OCI-LY1 (cell line): ENCODE measurements at regions not wholly inside any gene's neighbourhood (a gene's known extent, or its start where the extent isn't known, plus 50 kb on each side); places are given as distances from the start of the nearest gene placed in this dataset.

Experiments used
- H2AFZ ChIP-seq: fragments of 200-600 bp; sonication (generic), shearing (Covaris generic); 2 replicates; pipeline ENCODE4 v1.6.0; 2014; ENCODE audit warnings: antibody characterized with exemption, mild to moderate bottlenecking, low read length
- H3F3A ChIP-seq: fragments of 200-600 bp; sonication (generic), shearing (Covaris generic); 2 replicates; pipeline ENCODE4 v1.6.0; 2014; ENCODE audit warnings: mild to moderate bottlenecking, antibody characterized with exemption, low read length, moderate library complexity; ENCODE audit not compliant: insufficient read depth
- H3K27ac ChIP-seq: fragments of 200-600 bp; sonication (generic); 2 replicates; pipeline ENCODE4 v1.5.1; 2014; ENCODE audit warnings: low read length, mixed run types, mild to moderate bottlenecking, low read depth; ENCODE audit not compliant: poor library complexity, severe bottlenecking
- H3K27me3 ChIP-seq: fragments of 200-600 bp; sonication (generic); 2 replicates; pipeline ENCODE4 v1.6.0; 2014; ENCODE audit warnings: antibody characterized with exemption, mild to moderate bottlenecking, low read length, moderate library complexity; ENCODE audit not compliant: insufficient read depth
- H3K36me3 ChIP-seq: fragments of 200-600 bp; sonication (generic); 2 replicates; pipeline ENCODE4 v1.6.1; 2014; ENCODE audit warnings: mild to moderate bottlenecking, antibody characterized with exemption, low read length, moderate library complexity, mixed read lengths; ENCODE audit not compliant: insufficient read depth
- H3K4me1 ChIP-seq: fragments of 200-600 bp; sonication (generic); 2 replicates; pipeline ENCODE4 v1.5.1; 2014; ENCODE audit warnings: mild to moderate bottlenecking, low read length, moderate library complexity; ENCODE audit not compliant: insufficient read depth, severe bottlenecking
- H3K4me2 ChIP-seq: fragments of 200-600 bp; sonication (generic), shearing (Covaris generic); 2 replicates; pipeline ENCODE4 v1.6.1; 2014; ENCODE audit warnings: low read length
- H3K4me3 ChIP-seq: fragments of 200-600 bp; sonication (generic); 2 replicates; pipeline ENCODE4 v1.5.1; 2014; ENCODE audit warnings: low read length, low read depth, mild to moderate bottlenecking, mixed read lengths; ENCODE audit not compliant: poor library complexity, severe bottlenecking
- H3K79me2 ChIP-seq: fragments of 200-600 bp; shearing (Covaris generic); 2 replicates; pipeline ENCODE4 v1.6.1; 2016; ENCODE audit warnings: mixed run types, low read length, mixed read lengths; ENCODE audit not compliant: insufficient read depth
- H3K9ac ChIP-seq: fragments of 200-600 bp; sonication (generic), shearing (Covaris generic); 2 replicates; pipeline ENCODE4 v1.6.1; 2014; ENCODE audit warnings: mild to moderate bottlenecking, low read length, mixed read lengths
- H3K9me2 ChIP-seq: fragments of 200-600 bp; sonication (generic), shearing (Covaris generic); 2 replicates; pipeline ENCODE4 v1.6.1; 2014; ENCODE audit warnings: low read depth, mild to moderate bottlenecking, low read length, mixed read lengths
- H3K9me3 ChIP-seq: fragments of 200-600 bp; shearing (Covaris generic); 2 replicates; pipeline ENCODE4 v1.6.1; 2014; ENCODE audit warnings: low read length, mixed read lengths
- H4K20me1 ChIP-seq: fragments of 200-600 bp; sonication (generic), shearing (Covaris generic); 2 replicates; pipeline ENCODE4 v1.6.0; 2016; ENCODE audit warnings: mild to moderate bottlenecking, low read length; ENCODE audit not compliant: insufficient read depth
- CTCF ChIP-seq: fragments of 200-600 bp; sonication (generic), shearing (Covaris generic); IDR thresholded peaks from 2 replicates; pipeline ENCODE4 v1.5.1; 2017; ENCODE audit warnings: mild to moderate bottlenecking, antibody characterized with exemption, low read length, moderate library complexity, mixed read lengths
- EZH2 ChIP-seq: fragments of 200-600 bp; sonication (generic), shearing (Covaris generic); IDR thresholded peaks from 2 replicates; pipeline ENCODE4 v1.8.0; 2017; ENCODE audit warnings: borderline replicate concordance, mixed run types, mild to moderate bottlenecking, antibody characterized with exemption, low read length, moderate library complexity, mixed read lengths

DNA sequence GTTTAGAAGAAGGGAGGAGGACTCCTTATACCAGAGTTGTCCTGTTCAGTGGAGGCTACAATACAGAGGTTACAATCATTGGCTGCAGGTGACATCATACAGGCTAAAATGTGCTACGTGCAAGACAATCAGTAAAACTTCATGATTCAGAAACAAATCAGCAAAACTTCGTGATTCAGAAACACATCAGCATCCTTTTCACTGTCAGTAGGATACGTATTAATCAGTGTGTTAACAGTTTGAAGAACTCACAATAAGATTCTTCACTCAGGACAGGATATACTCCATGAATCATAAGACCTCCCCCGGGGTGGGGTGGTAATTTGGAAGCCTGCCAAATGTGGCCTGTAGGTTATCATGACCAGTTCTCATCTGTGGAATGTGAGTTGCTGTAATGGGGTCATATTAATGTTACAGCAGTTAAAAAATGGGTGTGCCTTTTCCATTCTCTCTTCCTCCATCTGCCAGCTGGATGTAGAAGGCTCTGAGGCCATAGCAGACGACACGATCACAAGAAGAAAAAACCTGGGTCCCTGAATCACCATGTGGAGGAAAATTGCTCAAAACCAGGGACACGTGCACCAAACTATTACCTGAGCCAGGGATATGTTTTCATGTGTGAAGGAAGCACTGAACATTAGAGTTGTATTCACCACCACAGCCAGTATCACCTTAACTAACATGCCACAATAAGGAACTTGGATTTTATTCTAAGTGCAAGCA, 134.8 kb upstream of the CREB1 start:
- no peak overlapping the region for H3K4me3 ChIP-seq
- H2AFZ ChIP-seq: no peak overlapping the region
- no peak overlapping the region for H3K9ac ChIP-seq
- H3K9me2 ChIP-seq: no peaks in the 10 kb centered on the region
- no peaks in the 10 kb centered on the region for H4K20me1 ChIP-seq
- H3K4me1 ChIP-seq: no peaks in the 10 kb centered on the region
- no peaks in the 10 kb centered on the region for H3K36me3 ChIP-seq
- no peaks in the 10 kb centered on the region for H3K79me2 ChIP-seq
- no peak overlapping the region for H3K4me2 ChIP-seq
- H3K27ac ChIP-seq: no peak overlapping the region
- H3K27me3 ChIP-seq: no peaks in the 10 kb centered on the region
- no peak for TF ChIP-seq EZH2
- TF ChIP-seq CTCF: no peak
- no peaks in the 10 kb centered on the region for H3F3A ChIP-seq
- no peaks in the 10 kb centered on the region for H3K9me3 ChIP-seq

- Histone ChIP-seq H3F3A (no peaks in the 10 kb centered on the region), H3K27ac (no peak overlapping the region)
Observed at GRCh38 chr2:207395535-207396251, 134.1 kb upstream of the CREB1 start.

GRCh38 chr2:207397917-207398655, 131.7 kb upstream of the CREB1 start:
- H3K4me1 ChIP-seq: no peaks in the 10 kb centered on the region
- H2AFZ ChIP-seq: no peak overlapping the region
- H3K9ac ChIP-seq: no peak overlapping the region
- no peak overlapping the region for H3K4me3 ChIP-seq
- no peaks in the 10 kb centered on the region for H3K79me2 ChIP-seq
- H3K36me3 ChIP-seq: no peaks in the 10 kb centered on the region
- H3K27me3 ChIP-seq: no peaks in the 10 kb centered on the region
- TF ChIP-seq EZH2: no peak
- TF ChIP-seq CTCF: no peak
- no peaks in the 10 kb centered on the region for H3K9me3 ChIP-seq
- H3F3A ChIP-seq: no peaks in the 10 kb centered on the region
- no peak overlapping the region for H3K4me2 ChIP-seq
- no peak overlapping the region for H3K27ac ChIP-seq
- H3K9me2 ChIP-seq: no peaks in the 10 kb centered on the region
- H4K20me1 ChIP-seq: no peaks in the 10 kb centered on the region

More at GRCh38 chr2:207395535-207396251, 134.1 kb upstream of the CREB1 start:
- no peak overlapping the region for H3K4me3 ChIP-seq
- H3K27me3 ChIP-seq: no peaks in the 10 kb centered on the region
- H3K4me1 ChIP-seq: no peaks in the 10 kb centered on the region
- no peaks in the 10 kb centered on the region for H3K9me3 ChIP-seq
- TF ChIP-seq CTCF (no peak), EZH2 (no peak)
- H2AFZ ChIP-seq: no peak overlapping the region
- H3K79me2 ChIP-seq: no peaks in the 10 kb centered on the region
- no peaks in the 10 kb centered on the region for H3K36me3 ChIP-seq
- no peak overlapping the region for H3K4me2 ChIP-seq
- H3K9ac ChIP-seq: no peak overlapping the region
- H3K9me2 ChIP-seq: no peaks in the 10 kb centered on the region
- H4K20me1 ChIP-seq: no peaks in the 10 kb centered on the region
